T1000 (cell line): ENCODE measurements at regions not wholly inside any gene's neighbourhood (a gene's known extent, or its start where the extent isn't known, plus 50 kb on each side); places are given as distances from the start of the nearest gene placed in this dataset.
"Not testable (repeated sequence)": the region's sequence is repeated elsewhere in the genome, so short reads cannot be mapped to it uniquely, and the experiment has no call there.

Source experiments
- DNase-seq: peaks from one replicate; lab custom pipeline; 2025; ENCODE audit warnings: mixed read lengths; lab: John Stamatoyannopoulos, UW

GRCh38 chr2:145800151-145801091 lies 1280.5 kb upstream of the ZEB2 start:
- no peak for DNase-seq

DNA sequence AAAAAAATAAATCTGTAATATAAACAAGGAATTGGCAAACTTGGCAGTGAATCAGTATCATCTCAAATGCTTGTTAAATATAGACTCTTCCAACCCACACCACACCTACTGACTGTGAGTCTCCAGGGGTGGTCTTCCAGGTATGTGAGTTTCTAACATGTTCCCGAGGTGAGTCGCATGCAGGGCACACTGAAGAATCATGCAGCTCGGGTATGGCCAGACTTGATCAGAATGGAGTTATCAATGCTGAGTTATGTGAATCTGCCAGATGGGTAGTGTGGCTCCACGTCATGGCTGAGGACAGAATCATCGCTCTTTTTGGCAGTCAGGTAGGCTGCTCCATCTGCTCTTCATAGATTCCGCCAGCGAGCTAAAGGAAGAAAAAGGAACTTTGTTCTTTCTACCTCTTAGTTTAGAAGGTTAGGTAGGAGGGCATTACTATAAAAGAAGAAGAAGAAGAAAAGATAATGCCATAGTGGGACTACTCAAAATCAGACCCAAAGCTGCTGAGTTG lies 1279.7 kb upstream of the ZEB2 start:
- DNase-seq, result no peak

DNA sequence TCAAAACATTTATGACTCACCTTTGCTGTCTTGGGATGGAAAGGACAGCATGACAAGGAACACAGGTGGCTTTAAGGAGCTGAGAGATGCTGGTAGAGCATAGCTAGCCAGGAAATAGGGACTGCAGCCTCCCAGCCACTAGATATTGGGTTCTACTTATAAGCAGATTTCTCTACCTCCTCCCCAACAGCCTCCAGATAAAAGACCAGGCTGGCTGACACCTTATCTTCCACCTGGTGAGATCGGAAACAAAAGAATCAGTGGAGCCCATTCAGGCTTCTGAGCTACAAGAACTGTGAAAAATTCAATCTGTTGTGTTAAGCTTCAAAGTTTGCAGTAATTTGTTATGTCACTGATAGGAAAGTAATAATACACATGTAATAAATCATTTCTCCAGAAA lies 1278.5 kb upstream of the ZEB2 start:
- DNase-seq, result no peak

DNA sequence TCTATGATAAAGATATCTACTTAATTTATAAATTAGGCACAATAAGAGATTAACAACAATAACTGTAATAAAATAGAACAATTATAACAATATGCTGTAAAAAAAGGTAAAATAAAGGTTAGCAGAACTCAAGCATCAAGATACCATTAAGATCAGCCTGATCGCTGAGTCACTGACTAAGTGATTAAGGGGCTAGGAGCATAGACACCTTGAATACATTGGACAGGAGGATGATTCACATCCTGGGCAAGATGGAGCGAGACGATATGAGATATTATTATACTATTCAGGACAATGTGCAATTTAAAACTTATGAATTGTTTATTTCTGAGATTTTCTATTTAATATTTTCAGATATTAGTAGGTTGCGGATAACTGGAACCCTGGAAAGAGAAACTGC lies 1277.8 kb upstream of the ZEB2 start:
- no peak for DNase-seq

DNA sequence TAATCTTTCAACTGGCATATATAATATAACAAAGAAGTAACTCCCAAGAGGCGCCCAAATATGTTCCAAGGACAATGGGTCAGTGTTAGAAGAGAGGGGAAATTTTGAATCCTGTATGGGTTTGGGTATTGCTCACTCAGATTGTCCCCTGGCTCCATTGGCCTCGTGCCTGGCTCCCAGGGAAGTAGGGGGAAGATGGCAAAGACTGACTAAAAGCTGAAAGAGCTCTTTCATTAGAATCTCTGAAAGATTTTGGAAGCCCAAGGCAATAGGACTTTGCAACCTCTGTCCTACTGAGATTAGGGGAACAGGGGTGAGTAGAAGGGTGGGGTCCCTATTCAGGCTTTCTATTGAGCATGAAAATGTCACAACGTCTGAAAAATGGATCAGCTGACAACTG lies 1272.8 kb upstream of the ZEB2 start:
- no peak for DNase-seq

GRCh38 chr2:145789636-145790035 lies 1269.7 kb upstream of the ZEB2 start:
- no peak for DNase-seq

DNA sequence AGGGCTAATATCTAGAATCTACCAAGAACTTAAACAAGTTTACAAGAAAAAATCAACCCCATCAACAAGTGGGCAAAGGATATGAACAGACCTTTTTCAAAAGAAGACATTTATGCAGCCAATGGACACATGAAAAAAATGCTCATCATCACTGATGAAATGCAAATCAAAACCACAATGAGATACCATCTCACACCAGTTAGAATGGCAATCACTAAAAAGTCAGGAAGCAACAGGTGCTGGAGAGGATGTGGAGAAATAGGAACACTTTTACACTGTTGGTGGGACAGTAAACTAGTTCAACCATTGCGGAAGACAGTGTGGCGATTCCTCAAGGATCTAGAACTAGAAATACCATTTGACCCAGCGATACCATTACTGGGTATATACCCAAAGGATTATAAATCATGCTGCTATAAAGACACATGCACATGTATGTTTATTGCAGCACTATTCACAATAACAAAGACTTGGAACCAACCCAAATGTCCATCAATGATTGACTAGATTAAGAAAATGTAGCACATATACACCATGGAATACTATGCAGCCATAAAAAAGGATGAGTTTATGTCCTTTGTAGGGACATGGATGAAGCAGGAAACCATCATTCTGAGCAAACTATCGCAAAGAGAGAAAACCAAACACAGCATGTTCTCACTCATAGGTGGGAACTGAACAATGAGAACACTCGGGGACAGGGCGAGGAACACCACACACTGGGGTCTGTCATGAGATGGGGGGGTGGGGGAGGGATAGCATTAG lies 1267.9 kb upstream of the ZEB2 start:
- not testable (repeated sequence) for DNase-seq

- DNase-seq, result not testable (repeated sequence)
Observed at GRCh38 chr2:145782607-145783006, 1262.7 kb upstream of the ZEB2 start.

- DNase-seq, result no peak
Observed at GRCh38 chr2:145777914-145778313, 1258.0 kb upstream of the ZEB2 start.

DNA sequence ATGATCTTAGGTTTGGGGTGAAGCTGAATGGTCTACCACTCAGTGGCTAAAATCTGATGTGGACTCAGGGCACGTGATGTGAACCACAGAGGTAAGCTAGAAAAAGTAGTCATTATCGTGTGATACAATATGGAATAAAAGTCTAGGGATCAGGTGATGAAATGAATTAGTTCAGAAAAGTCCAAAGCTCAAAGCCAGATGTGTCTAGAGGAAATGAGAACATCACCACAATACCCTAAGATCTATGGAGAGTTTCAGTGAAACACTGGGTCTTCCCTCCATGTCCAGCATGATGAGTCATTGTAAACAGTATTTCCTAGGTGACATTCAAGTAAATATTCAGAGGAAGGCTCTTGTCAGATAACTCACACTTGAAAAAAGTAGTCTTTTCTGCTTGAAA lies 1257.4 kb upstream of the ZEB2 start:
- no peak for DNase-seq

DNA sequence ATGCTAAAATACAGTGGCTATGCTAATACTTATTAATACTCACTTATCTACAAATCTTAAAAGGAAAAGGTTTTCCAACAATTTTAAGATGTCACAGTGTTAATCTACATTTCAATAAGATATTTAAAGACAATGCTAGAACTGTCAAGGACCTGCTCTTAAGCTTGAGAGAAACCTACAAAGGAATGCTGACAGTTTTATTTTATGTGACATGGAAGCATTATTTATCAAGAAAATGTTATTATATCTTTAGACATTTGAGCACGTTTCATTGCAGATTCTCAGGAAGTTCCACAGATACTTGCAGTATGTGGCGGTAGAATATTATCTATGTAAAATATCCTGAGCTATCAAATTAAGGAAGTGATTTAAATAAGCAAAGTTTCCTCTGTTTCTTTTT lies 1255.7 kb upstream of the ZEB2 start:
- DNase-seq, result no peak

DNA sequence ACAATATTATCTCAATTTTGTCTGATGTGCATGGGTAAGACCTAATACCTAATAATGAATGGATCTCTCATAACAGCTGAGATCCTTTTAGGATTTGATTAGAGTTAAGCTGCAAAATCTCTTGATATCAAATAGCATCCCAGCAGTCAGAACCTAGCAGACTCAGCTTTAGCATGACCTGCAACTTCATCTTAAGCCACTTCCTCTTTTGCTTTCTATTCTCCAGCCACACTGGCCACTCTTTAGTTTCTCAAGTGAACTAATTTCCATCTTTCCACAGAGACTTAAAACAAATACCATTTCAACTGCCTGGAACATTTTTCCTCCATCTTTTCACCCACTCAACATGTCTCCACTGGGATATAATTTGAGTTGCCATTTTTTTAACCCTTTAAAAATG lies 1251.6 kb upstream of the ZEB2 start:
- no peak for DNase-seq

DNA sequence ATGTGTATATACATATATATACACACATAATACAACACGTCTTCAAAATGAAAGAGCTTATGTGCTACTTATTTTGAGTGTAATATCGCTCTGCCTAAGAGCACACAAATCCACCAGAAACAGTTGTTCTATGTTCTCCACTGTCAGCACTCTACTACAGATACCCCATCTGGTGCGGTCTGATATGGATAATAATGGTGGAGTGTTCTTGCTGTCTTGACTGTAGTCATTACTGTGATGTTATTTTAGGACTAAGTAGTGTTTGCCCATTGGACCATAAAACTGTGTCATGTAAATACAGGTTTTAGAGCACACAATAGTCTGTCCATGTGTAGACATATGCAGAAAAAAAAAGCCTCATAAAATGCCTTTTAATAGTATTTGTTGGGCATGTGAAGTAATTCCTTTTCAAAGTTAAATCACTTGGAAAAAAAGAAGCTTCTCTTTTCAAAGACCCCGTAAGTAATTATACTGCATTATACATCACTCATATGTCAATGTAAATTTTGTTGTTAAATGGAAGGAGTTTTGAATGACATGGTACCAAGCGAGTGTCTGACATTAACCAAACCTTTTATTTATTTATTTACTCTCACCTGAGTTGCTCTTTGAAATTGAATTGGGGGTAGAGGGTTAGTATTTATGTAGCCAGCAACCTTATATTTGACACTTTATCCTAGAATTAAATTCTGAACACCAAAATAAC lies 1249.2 kb upstream of the ZEB2 start:
- DNase-seq, result no peak

- DNase-seq, result no peak
Observed at GRCh38 chr2:145765874-145766273, 1246.0 kb upstream of the ZEB2 start.

GRCh38 chr2:145764631-145765030 lies 1244.7 kb upstream of the ZEB2 start:
- no peak for DNase-seq

GRCh38 chr2:145760781-145761649 lies 1241.1 kb upstream of the ZEB2 start:
- DNase-seq, result no peak

GRCh38 chr2:145759228-145759915 lies 1239.5 kb upstream of the ZEB2 start:
- DNase-seq, result no peak

GRCh38 chr2:145757503-145758246 lies 1237.8 kb upstream of the ZEB2 start:
- no peak for DNase-seq

- no peak for DNase-seq
Observed at GRCh38 chr2:145755019-145755837, 1235.3 kb upstream of the ZEB2 start.
